Stimulated activated CD8-positive, alpha-beta memory T cell treated with anti-CD3 and anti-CD28 coated beads, Interleukin-7, amount 100 ng/mL, for 4 hours (primary cell): ENCODE measurements at regions not wholly inside any gene's neighbourhood (a gene's known extent, or its start where the extent isn't known, plus 50 kb on each side); places are given as distances from the start of the nearest gene placed in this dataset.
"Not testable (repeated sequence)": the region's sequence is repeated elsewhere in the genome, so short reads cannot be mapped to it uniquely, and the experiment has no call there.

Experiments used
- DNase-seq, 2 donors: peaks; one replicate each; pipeline ENCODE4 v3.0.0-alpha.2; 2020; ENCODE audit warnings: low read depth in 2 of 2

DNA sequence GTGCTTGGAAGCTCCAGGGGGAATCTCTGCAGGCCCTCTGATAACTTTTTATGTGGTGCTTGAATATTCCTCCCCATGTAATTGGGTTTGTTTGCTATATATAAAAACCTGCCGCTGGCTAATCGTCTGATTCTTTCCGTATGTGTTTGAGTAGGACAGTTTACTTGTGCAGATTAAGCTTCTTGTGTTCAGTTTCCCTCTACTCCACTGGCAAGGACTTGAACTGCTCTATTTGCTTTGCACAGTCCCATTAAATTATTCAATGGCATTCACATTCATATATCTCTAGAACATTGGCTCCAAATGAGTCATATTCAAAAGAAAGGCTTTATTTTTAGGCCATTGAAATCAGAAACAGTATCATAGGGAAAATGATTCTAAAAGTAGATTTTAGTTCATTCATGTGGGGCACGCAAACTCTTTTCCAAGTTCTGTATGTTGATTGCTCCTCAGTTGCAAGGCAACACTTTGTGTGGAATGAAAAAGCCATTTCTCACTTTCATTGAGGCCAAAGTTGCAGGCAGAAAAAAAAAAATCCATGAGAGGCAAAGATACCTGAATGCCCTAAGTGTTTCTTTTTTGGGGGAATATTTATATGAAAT is 1682.3 kb upstream of the PIK3C3 start:
- DNase-seq = no peak

DNA sequence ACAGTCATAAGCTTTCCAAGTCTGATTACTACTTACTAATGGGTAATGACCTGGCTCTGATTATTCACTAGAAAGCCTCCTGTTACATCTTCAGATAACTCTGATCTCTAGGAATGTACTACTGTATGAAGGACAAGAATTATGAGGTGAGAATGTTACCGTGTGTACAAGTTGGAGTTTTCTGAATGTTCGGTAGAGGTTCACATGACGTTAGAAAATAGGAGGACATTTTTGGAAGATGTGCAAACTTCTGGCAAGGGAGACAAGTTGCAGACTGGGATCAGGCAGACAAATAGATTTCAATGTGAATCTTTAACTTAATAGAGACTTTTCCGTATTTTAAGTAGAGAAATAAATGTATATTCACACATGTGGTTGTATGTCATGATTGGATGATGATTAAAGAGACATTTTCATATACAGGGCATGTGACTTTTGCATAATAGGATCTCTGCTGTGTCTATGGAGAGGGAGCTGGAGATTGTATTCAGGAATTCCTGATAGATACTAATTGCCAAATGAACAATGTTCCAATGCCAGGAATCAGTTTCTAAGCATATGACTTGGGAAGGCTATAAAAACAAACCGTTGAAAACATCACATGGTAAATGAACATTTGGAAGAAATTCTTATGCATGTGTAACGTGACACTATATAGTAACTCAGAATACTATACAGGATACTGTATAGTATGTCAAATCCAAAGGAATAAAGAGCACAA is 1695.8 kb upstream of the PIK3C3 start:
- no peak for DNase-seq

DNA sequence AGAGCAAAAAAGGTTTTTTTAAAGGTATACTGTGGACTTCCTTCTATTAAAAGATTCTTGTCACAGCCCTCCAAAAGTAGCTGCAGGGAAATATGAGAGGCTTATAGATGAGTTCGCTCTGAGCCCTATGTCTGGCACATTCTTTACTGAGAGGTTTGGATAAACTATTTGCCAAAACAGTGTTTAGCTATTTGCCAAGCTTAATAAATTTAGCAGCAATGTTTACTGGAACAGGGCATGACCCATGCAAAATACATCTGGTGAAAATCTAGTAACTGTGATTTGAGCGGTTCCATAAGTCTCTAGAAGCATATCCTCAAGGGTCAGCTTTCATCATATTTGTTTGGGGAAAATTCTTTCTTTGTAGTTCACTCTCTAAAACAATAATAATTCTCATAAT is 1696.7 kb upstream of the PIK3C3 start:
- no peak for DNase-seq

DNA sequence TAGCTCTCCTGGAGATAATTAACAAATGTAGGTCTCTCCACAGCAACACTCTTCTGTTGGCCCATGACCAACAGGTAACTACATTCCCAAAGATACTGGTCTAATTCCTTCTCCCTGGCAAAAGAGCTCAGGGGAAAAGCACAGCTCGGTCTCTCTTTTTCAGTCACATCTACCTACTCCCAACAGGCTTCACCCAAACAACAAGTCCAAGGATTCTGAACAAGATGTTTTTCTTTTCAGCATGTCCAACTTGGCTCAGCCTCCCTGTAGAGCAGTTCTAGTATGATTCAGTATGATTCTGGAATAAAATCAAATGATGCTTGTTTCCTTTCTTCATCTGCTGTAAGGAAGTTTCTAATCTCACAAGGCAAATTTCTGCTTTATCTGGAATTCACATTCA is 1704.8 kb upstream of the PIK3C3 start:
- DNase-seq = no peak

DNA sequence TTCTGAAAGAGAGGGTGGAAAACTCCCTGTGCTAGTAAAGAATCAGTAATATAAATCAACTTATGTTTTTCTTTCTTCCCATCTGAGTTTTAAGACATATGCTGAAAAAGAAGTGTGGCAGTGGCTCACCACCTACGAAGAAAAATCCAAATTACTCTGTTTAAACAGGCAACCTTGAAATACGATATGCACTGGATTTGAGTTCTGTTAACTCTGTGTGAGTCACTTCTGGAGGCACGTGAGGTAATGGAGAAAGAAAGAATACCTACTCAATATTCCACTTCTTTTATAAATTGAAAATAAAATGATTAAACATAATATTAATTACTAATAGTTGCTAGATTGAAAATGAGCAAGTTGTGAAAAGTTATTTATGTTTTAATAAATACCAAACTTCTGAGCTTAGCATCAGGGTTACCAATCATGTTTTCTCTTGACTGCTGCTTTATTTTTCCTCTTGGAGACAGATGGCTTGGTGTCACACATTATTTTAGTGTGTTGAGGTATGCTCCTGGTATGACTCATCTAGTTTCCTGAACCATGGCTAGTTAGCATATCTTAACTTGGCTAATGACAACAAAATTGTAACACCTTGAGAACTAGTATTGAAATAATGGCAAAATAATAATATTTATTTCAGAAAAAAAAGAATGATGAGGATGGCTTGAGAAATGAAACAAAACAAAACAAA is 1705.5 kb upstream of the PIK3C3 start:
- no peak for DNase-seq

DNA sequence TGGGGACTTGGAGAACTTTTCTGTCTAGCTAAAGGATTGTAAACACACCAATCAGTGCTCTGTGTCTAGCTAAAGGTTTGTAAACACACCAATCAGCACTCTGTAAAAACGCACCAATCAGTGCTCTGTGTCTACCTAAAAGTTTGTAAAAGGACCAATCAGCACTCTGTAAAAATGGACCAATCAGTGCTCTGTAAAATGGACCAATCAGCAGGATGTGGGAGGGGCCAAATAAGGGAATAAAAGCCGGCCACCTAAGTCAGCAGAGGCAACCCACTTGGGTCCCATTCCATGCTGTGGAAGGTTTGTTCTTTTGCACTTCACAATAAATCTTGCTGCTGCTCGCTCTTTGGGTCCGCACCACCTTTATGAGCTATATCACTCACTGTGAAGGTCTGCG is 1709.4 kb upstream of the PIK3C3 start:
- not testable (repeated sequence) for DNase-seq

DNA sequence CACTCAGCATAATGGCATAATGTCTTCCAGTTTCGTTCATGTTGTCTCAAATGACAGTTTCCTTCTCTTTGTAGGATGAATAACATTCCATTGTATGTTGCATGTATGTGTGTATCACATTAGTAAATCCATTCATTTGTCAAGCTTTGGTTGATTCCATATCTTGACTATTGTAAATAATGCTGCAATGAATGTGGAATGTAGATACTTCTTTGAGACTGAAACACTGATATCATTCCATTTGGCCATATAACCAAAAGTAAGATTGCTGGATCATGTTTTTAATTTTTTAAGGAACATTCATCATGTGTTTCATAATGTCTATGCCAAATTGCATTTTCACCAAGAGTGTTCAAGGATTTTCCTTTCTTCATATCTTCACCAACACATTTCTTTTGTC is 1711.4 kb upstream of the PIK3C3 start:
- no peak for DNase-seq

DNA sequence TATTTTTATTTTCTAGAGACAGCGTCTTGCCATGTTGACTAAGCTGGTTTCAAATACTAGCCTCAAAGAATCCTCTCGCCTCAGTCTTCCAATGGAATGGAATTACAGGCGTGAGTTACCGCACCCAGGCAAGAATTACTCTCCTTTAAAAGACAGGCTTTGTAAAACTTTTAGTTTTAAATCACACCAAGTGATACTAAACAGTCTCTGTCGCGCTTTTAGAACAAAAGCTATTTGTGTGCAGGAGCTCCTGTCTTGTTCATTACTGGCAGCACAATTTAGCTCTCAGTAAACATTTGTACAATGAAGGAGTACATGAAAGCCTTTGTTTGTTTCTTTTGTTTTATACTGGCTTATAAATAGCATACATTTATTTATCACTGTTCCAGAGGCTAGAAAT is 1719.2 kb upstream of the PIK3C3 start:
- no peak for DNase-seq

DNA sequence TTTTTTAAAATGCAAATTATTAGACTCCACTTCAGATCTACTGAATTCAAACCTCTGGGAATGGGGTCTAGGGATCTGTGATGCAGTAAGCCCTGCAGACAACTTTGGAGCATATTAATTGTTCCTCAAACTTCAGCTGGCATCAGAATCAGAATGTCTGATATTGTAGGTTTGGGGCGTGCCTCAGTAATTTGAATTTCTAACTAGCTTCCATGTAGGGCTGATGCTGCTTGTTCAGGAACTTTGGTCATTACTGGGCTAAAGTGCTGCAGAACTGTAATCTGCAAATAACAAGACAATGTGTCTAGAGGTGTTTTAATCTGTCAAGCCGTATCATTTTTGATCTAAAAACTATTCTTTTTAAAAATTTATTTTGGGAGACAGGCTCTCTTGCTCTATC is 1719.7 kb upstream of the PIK3C3 start:
- DNase-seq = no peak

DNA sequence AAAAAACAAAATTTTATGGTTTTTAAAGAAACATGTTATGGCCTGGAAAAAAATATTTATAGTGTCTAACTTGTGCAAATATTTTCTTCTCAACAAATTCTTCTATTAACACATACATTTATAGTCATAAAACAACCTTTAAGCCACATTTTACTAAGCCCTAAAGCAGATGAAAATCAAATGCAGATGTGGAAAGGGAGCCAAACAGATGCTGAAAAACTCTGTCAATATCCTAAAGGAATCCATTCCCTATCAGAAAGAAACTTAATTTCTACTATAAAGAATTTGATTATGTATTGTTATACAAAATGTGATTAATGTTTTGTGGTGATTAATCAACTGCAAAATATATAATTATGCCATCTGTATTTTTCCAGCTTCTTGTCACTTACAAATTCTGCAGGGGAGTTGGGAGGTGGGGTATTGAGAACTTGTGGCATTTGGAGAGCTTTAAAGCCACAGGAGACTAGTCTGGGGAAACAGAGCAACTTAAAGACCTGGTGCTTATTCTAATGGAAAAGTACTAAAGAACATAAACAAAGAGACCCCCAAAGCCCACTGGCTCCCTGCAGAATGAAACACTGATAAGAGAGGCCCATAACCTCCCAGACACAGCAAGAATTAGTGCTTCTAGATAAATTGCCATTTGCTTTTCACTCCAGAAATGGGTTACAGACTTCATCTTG is 1721.0 kb upstream of the PIK3C3 start:
- DNase-seq = no peak

DNA sequence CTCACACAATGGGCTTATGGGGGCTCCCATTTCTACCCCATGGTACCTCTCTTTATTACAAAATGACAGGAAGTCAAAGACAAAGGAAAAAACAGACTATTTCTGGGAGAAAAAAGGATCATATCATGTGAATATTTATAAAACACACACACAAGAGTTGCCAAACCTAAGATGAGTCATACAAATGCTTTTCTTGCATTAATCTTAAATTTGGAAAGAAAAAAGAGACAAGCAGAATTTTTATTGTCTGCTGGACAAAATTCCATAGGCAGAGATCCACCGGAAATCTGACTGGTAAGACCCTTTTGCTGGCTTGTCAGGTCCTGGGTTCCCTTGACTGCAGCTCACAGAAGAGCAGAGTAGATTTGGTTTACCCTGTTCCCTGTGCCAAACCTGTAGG is 1732.3 kb upstream of the PIK3C3 start:
- DNase-seq = no peak

DNA sequence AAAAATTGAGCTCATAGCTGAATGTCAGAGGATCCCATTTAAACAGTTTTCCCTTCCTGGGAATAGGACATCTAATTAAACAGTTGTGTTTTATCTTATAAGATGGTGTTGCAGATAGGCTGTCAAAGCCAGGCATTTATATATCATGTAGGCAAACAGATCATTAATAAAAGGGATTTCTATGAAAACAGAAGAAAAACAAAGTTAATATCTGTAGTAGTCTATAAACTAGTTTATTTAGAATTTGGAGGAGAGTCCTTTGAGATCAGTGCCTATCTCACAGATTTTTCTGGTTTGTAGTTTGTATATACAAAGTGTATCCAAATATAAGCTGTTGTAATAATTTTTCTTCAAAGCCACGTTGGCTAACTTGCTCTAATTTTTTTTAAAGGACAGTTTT is 1738.2 kb upstream of the PIK3C3 start:
- no peak for DNase-seq

DNA sequence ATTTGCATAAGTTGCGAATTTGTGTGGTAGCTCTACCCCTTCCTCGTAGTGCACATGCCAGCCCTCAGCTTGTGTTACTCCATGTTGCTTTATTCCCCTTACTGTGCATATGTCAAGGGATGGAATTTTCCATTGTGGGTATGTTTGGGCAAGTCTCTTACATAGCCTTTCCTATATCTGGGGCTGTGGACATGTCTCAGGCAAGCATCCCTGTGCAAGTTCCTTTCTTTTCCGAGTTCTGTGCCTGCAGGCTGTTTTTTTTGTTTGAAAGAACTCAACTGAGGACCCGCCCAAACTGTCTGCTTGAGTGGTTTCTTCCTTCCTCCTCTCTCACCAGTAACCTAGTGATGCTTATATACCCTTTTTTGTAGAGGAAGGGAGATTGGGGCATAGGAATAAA is 1739.1 kb upstream of the PIK3C3 start:
- DNase-seq = no peak

DNA sequence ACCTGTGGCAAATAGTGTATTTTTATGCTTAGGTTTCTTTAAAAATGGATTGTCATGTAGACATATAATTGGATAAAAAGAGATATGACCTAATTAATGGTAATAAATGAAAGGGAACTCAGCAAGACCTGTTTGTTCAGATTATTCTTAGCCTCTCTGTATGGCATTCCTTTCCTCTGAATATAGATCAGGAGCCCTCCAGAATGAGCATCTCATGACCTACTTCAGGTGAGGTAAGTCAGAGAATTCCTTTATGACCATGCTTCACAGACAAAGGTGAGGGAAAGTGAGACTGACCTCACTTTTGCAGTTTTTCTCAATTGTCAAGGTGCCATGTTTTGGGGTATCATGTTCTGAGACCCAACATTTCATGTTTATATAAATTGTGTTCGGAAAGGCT is 1744.3 kb upstream of the PIK3C3 start:
- DNase-seq = no peak

DNA sequence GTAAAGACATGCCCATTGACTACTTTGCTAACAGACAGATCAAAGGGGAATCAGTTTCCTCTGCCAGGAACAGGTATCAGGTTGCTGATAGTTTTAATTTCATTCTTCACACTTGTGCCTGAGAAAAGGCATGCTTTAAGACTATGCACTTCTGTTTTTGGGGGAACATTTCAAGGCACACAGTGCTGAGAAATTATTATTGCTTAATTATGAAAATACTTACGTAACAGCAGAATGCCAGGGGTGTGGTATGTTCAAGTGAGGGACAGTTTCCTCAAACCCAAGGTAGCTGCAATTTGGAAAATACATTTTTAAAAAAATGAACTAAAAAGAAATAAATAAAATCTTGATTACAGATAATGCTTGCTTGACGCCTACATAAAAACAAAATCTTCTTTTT is 1746.1 kb upstream of the PIK3C3 start:
- no peak for DNase-seq

DNA sequence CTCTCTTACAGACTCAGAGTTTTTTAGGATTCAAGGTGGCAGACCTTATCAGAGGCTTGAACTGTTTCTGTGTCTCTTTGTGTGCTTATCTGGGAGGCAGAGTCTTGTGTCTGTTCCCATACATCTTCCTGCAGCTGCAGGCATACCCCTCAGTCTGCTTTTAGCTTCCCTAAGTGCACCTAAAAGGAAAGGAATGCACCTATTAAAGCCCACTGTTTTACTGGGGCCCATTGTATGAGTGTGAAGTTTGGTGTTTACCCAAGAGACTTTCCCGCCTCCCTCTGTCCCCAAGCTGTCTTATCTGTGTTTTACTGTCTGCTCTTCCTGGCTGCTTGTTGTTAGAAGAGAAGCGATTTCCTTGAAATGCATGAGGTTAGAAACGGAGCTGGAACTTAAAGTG is 1757.3 kb upstream of the PIK3C3 start:
- no peak for DNase-seq

DNA sequence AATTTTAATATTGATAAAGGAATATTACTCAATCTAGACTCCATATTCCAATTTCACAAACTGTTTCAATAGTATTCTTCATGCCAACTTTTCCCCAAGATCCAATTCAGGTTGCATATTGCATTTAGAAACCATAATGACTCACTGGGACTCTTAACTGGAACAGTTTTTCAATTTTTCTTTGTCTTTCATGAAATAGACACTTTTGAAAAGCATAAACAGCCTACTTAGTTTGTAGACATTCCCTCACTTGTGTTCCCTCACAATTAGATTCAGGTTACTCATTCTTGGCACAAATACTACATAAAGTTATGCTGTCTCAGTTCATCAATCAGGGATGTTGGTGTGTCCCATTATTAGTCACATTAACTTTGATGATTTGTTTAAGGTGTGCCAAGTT is 1768.4 kb upstream of the PIK3C3 start:
- no peak for DNase-seq

DNA sequence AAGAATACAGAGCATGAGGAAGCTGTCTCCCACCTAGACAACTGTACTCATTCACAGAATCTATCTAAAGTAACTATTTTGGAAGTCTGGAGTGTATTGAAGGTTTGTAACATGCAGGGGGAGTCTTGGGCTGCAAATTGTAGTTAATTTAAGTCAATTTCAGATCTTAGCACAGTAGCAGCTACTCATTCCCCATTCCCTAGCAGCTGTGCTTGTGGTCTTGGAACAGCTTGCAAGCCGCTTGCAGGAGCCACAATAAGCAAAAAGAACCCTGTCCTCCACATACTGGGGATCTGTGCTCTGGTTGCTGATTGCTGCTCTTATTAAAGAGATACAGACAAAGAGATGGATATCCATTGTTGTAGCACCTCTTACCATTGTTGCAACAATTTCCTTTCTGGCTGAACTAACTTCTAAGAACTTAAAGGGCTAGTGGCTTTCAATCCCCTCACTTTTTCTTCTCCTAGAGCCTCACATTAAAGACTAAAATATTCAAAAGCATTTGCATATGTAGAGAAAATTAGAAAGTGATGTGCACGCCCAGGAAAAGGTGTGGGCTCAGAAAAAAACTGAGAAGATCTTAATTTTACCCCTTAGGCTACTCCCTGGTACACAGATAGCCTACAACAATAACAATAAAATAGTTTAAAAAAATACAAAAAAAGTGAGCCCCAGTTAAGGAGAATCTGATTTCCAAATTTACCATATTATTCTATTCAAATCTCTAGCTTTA is 1775.1 kb upstream of the PIK3C3 start:
- no peak for DNase-seq

DNA sequence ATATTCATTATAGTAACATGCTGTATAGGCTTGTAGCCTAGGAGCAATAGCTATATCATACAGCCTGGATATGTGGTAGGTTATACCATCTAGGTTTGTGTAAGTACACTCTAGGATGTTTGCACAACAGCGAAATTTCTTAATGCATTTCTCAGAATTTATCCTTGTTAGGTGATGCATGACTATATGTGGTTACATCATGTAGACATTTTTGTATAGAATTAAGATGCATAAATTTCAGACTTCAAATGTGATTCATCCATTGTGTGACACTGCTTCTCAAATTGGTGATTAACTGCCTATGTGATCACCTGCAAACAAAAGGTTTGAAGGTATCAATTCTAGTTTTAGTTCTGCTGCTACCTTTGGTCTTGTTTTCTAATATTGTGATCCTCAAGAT is 1787.0 kb upstream of the PIK3C3 start:
- no peak for DNase-seq

DNA sequence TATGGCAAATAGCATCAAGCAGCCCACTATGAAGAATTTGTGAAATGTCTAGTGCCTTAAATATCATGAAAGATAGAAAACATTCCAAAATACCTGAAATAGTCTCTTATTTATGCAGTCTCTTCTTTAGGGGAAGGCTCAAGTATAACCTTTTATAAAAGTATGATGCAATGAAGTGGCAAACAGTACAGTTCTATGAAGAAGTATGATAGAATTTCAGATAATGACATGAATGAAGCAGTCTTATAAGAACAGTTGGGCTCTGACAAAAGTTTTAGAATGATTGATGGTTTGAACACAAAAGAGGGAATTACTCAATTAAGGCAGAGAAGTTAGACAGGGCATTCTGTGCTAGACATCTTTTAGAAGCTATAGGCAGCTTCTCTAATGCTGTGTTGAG is 1791.8 kb upstream of the PIK3C3 start:
- no peak for DNase-seq

DNA sequence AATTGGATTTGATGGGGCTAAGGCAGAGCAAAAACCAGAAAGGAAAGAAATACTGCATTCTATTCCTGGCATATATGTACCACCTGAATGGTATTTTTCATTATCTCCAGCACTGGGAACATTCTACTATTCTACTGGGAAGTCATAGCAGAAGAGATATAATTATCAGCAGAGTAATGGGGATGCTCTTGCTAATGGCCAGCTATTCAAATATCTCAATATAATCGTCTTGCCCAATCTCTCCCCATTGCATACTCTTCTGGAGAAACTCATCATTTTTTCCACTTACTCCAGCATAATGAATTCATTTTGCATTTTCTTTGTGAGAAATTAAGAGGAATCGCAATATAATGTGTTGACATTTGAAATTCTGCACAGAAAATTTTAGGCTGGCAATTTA is 1794.7 kb upstream of the PIK3C3 start:
- no peak for DNase-seq
